Heart right ventricle (tissue), 16 donors: ENCODE measurements at regions not wholly inside any gene's neighbourhood (a gene's known extent, or its start where the extent isn't known, plus 50 kb on each side); places are given as distances from the start of the nearest gene placed in this dataset.
A peak's percentile ranks its signal among the peaks of the same experiment; 100 is the strongest.

Experiments
- ATAC-seq, 8 donors: fragments of 200-7000 bp; cut with Tn5 transposase; one replicate each; pipeline ENCODE4 v1.9.1; 2020; ENCODE audit warnings: mild to moderate bottlenecking in 8 of 8, moderate library complexity in 8 of 8, moderate number of reproducible peaks in 1 of 8
- DNase-seq, 2 donors: peaks; one replicate each; pipeline ENCODE4 v3.0.0-alpha.2; 2020
- H3K27ac ChIP-seq, 10 donors: fragments of 200-600 bp; sonication (generic) in 2 of 10; one replicate each; pipeline versions ENCODE4 v1.5.0 to v1.8.0; 2020 to 2022; ENCODE audit warnings: mild to moderate bottlenecking in 3 of 10
- H3K27me3 ChIP-seq, 7 donors: fragments of 200-600 bp; one replicate each; pipeline ENCODE4 v1.8.0; 2021 to 2022; ENCODE audit warnings: mild to moderate bottlenecking in 2 of 7
- H3K36me3 ChIP-seq, 9 donors: fragments of 200-600 bp; sonication (generic) in 1 of 9; one replicate each; pipeline versions ENCODE4 v1.5.0 to v1.8.0; 2020 to 2022; ENCODE audit warnings: mild to moderate bottlenecking in 2 of 9
- H3K4me1 ChIP-seq, 9 donors: fragments of 200-600 bp; sonication (generic) in 1 of 9; one replicate each; pipeline versions ENCODE4 v1.5.0 to v1.8.0; 2020 to 2022; ENCODE audit warnings: mild to moderate bottlenecking in 4 of 9
- H3K4me3 ChIP-seq, 10 donors: fragments of 200-600 bp; sonication (generic) in 2 of 10; one replicate each; pipeline versions ENCODE4 v1.5.0 to v1.8.0; 2020 to 2022; ENCODE audit warnings: mild to moderate bottlenecking in 7 of 10, moderate library complexity in 2 of 10
- H3K9me3 ChIP-seq, 11 donors: fragments of 200-600 bp in 10 of 11; sonication (generic) in 2 of 11; one replicate each; pipeline versions ENCODE4 v1.5.0 to v1.8.0; 2013 to 2022; ENCODE audit warnings: mild to moderate bottlenecking in 2 of 11, control low read depth in 1 of 11, moderate library complexity in 1 of 11
- WGBS, 2 donors: extraction: QIAGEN DNeasy Blood & Tissue Kit; methylation state at CpG; one replicate each; pipeline ENCODE4 v1.1.7; 2013; ENCODE audit warnings: inconsistent platforms in 1 of 2; 5-methylcytosine and 5-hydroxymethylcytosine counted together
- intact Hi-C, 10 donors: fragments of 100-400 bp; cut with DNase I; formaldehyde crosslinking; loops; one replicate each; pipeline versions ENCODE4 v1.11.1 to v1.14.2; 2022
- TF ChIP-seq, protein P1 (sequence below), 9 donors: fragments of 200-600 bp; sonication (generic) in 2 of 9; IDR thresholded peaks; one replicate each; pipeline versions ENCODE4 v1.5.0 to v1.8.0; 2021 to 2022; ENCODE audit warnings: antibody characterized with exemption in 9 of 9, mild to moderate bottlenecking in 5 of 9, moderate library complexity in 1 of 9
- donor health status: Arrhythmogenic right ventricular cardiomyopathy.
- donor health status: ischemic (EF 13 %, LVEDD 7.1; RV severe dilation, severe dysfunction).
- donor health status: healthy with polysubstance abuse.
- donor health status: DM: no; HTN: yes; CAD: no.
- donor health status: DM: no; HTN: no; CAD: no.
- donor health status: ischemic (EF 25% LVEDD 6.9; RV normal size, moderate dysfunction).
- donor health status: ischemic (EF 25% LVEDD 5.7; RV mildly dilated, moderate dysfunction).
- donor health status: healthy.
- donor health status: DM: yes; HTN: yes; CAD: no.
- donor health status: Ischemic cardiomyopathy.
- donor health status: ischemic (EF 35%, LVEDD 5.7; RV mildly dilated, moderate dysfunction).
- donor health status: nonischemic (EF 11% LVEDD 7.7; RV severe dilation, severe dysfunction).
- donor health status: DM: yes; HTN: yes; CAD: no.
- donor health status: PGD.
- donor health status: ischemic (EF 29% LVEDD 5.4; RV normal size, mild dysfunction).
- donor health status: nonischemic (EF 23%, LVEDD 6.1; RV moderate dilation, normal function).

DNA sequence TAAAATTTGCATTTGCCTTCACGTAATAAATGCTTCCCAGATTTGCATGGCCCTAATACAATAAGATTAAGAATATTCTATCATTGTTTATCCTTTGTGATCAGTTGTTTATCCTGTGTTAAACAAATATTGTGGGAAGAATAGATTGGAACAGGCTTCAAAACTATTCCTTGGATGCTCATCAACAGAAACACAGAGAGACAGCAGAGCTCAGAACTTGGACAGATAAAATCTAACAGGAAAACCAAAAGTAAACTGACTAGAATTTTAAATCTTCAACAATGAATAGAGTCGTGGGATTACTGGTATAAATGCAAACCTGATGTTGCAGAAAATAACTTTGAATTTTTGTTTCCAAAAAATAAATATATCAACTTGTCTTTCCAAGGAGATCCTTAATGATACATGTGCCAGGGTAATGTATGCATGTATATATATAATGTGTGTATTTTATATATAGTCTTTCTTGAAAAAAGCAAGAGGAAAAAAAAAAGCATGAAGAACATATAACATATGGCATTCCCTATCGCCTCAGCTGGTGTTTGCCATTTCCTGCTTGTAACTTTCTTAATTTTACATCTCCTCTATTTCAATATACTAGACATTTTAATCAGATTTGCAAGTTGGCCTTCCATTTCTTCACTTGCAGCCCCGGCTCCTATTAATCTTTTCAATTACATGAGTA lies 59.9 kb upstream of the TANK start:
- Histone ChIP-seq H3K9me3 (peaks cover 0 to 8% (median 0%) of the 10 kb centered on the region in 11 donors), H3K27me3 (no peaks in the 10 kb centered on the region), H3K27ac (no peak overlapping the region), H3K4me3 (no peak overlapping the region), H3K4me1 (peaks cover 0 to 19% (median 0%) of the 10 kb centered on the region in 9 donors), H3K36me3 (no peaks in the 10 kb centered on the region)
- intact Hi-C loops = no loop called here
- TF ChIP-seq, protein P1, sequence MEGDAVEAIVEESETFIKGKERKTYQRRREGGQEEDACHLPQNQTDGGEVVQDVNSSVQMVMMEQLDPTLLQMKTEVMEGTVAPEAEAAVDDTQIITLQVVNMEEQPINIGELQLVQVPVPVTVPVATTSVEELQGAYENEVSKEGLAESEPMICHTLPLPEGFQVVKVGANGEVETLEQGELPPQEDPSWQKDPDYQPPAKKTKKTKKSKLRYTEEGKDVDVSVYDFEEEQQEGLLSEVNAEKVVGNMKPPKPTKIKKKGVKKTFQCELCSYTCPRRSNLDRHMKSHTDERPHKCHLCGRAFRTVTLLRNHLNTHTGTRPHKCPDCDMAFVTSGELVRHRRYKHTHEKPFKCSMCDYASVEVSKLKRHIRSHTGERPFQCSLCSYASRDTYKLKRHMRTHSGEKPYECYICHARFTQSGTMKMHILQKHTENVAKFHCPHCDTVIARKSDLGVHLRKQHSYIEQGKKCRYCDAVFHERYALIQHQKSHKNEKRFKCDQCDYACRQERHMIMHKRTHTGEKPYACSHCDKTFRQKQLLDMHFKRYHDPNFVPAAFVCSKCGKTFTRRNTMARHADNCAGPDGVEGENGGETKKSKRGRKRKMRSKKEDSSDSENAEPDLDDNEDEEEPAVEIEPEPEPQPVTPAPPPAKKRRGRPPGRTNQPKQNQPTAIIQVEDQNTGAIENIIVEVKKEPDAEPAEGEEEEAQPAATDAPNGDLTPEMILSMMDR (IDR thresholded peaks at IDR 0.05) = no peak
- DNase-seq (no peak), ATAC-seq (no peak)
- WGBS, 2 donors = 74 to 82% methylated on average over 4 of the region's 4 CpGs

DNA sequence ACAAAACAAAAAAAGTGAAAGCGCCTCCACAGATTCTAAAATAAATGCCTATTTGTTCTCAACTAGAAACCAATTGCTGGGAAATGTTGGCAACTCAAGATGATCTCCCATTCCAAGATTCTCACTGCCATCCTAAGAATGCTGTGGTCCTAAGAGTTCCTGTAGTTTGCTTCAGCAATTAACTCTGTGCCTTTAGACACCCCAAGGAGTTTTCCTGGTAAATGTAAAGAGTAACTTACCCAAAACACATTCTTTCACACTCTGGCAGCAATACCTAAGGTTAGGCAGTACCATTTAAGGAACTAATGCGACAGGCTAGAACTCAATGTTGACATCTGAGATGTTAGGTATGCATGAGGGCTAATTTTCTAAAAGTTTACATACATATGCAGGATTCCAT lies 58.8 kb upstream of the TANK start:
- intact Hi-C loops = no loop called here
- TF ChIP-seq, protein P1 (IDR thresholded peaks at IDR 0.05) = no peak

DNA sequence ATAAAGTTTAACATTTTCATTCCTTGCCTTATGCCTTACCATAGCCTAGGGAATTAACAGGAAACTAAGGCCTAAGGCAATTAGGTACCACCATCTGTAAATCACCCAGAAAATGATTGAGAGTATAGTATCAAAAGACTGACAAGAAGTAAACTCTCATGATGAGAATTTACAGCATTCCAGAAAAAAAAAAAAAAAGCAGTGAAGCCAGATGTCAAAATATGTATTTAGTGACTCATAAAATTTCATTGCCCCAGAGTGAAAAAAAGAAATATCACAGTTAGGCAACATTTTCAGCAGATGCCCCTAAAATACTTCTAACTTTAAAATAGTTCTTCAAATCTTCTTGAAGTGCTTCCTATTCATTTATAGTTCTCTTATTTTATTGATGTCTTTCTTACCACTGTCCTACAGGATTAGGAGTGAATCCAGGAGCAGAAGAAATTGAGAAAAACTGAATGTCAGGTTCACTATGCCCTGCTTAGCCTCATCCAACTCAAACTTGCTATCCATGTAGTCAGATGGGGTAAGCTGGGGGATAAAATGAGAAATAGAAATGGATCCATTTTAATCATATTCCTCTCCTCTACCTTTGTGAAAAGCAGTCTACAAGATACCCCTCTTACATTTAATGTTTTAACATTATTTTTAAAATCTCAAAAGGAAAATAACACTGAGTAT lies 57.3 kb upstream of the TANK start:
- ATAC-seq (no peak), DNase-seq (no peak)
- TF ChIP-seq, protein P1 (IDR thresholded peaks at IDR 0.05) = no peak
- Histone ChIP-seq H3K27ac (peak overlapping the region in 1 of 10 donors; percentile 3), H3K4me1 (peaks cover 0 to 11% (median 0%) of the 10 kb centered on the region in 9 donors), H3K9me3 (peaks cover 0 to 6% (median 0%) of the 10 kb centered on the region in 11 donors), H3K4me3 (no peak overlapping the region), H3K27me3 (no peaks in the 10 kb centered on the region), H3K36me3 (no peaks in the 10 kb centered on the region)
- intact Hi-C loops = no loop called here

More for the DNA sequence above, 58.8 kb upstream of the TANK start:
- Histone ChIP-seq H3K4me1 (peaks cover 0 to 15% (median 0%) of the 10 kb centered on the region in 9 donors), H3K9me3 (peaks cover 0 to 8% (median 0%) of the 10 kb centered on the region in 11 donors), H3K4me3 (no peak overlapping the region), H3K27ac (no peak overlapping the region), H3K36me3 (no peaks in the 10 kb centered on the region), H3K27me3 (no peaks in the 10 kb centered on the region)
- WGBS, 2 donors = 88 to 89% methylated on average over 2 of the region's 2 CpGs
- no peak for DNase-seq
- ATAC-seq = no peak

DNA sequence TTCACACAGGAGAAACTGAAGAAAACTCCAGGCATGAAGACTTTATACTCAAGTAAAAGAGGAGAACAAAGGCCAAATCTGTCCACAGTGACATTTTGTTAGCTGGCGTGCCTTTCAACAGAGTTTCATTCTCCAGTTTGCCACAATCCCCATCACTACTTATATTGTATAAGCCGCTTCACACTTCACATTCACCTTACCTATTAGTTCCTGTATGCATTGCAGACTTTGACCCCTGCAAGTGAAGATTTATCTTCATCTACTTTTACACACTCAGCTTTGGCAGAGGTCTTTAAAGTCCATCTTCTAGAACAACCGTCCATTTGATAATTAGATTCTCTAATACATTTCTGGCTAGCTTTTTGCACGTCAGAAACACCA lies 56.8 kb upstream of the TANK start:
- Histone ChIP-seq H3K4me3 (no peak overlapping the region), H3K36me3 (no peaks in the 10 kb centered on the region), H3K27me3 (no peaks in the 10 kb centered on the region), H3K27ac (peak overlapping the region in 1 of 10 donors; percentile 3), H3K9me3 (peaks cover 0 to 4% (median 0%) of the 10 kb centered on the region in 11 donors), H3K4me1 (peaks cover 0 to 11% (median 0%) of the 10 kb centered on the region in 9 donors)
- WGBS, 2 donors = 81 to 89% methylated on average over 4 of the region's 4 CpGs
- ATAC-seq (no peak), DNase-seq (no peak)
- intact Hi-C loops = no loop called here
- TF ChIP-seq, protein P1 (IDR thresholded peaks at IDR 0.05) = no peak
